HL-60 (cell line): ENCODE measurements at regions not wholly inside any gene's neighbourhood (a gene's known extent, or its start where the extent isn't known, plus 50 kb on each side); places are given as distances from the start of the nearest gene placed in this dataset.

Experiments used
- DNase-seq, 2 experiments: peaks; one replicate each; pipeline ENCODE4 v3.0.0-alpha.2; 2010 to 2020; ENCODE audit warnings: low read depth in 1 of 2, low spot score in 1 of 2
- H3K27ac ChIP-seq: fragments of 250-450 bp; sonication (Bioruptor Pico); replicated peaks from 2 replicates; pipeline ENCODE4 v1.5.1; 2020; ENCODE audit warnings: mild to moderate bottlenecking, moderate library complexity
- H3K27me3 ChIP-seq: fragments of 250-450 bp; sonication (Bioruptor Pico); 2 replicates; pipeline ENCODE4 v1.5.1; 2021; ENCODE audit warnings: mild to moderate bottlenecking, moderate library complexity; ENCODE audit not compliant: insufficient read depth, poor library complexity, severe bottlenecking
- H3K4me3 ChIP-seq: replicated peaks from 2 replicates; pipeline ENCODE4 v1.5.1; 2011; ENCODE audit warnings: mild to moderate bottlenecking, control low read depth, low read length; ENCODE audit not compliant: insufficient read depth
- GABPA ChIP-seq: IDR thresholded peaks from 2 replicates; pipeline ENCODE4 v1.6.1; 2012; ENCODE audit warnings: low read depth
- POLR2AphosphoS5 ChIP-seq: IDR thresholded peaks from 2 replicates; pipeline ENCODE4 v1.6.1; 2012; ENCODE audit warnings: low read depth
- SPI1 ChIP-seq: IDR thresholded peaks from 2 replicates; pipeline ENCODE4 v1.6.1; 2012; ENCODE audit warnings: low read depth, mild to moderate bottlenecking, borderline replicate concordance
- TF ChIP-seq, protein P1 (sequence below): IDR thresholded peaks from one replicate; pipeline ENCODE4 v1.5.1; 2011; ENCODE audit warnings: low read length, control low read depth, inconsistent platforms; ENCODE audit not compliant: insufficient read depth
- TF ChIP-seq, protein P2 (sequence below): IDR thresholded peaks from 2 replicates; pipeline ENCODE4 v1.6.1; 2012; ENCODE audit warnings: low read depth; ENCODE audit not compliant: insufficient replicate concordance

- no peak overlapping the region for H3K27ac ChIP-seq
- no peak for DNase-seq
- no peak overlapping the region for H3K4me3 ChIP-seq
- TF ChIP-seq SPI1 = no peak
- TF ChIP-seq, protein P1, sequence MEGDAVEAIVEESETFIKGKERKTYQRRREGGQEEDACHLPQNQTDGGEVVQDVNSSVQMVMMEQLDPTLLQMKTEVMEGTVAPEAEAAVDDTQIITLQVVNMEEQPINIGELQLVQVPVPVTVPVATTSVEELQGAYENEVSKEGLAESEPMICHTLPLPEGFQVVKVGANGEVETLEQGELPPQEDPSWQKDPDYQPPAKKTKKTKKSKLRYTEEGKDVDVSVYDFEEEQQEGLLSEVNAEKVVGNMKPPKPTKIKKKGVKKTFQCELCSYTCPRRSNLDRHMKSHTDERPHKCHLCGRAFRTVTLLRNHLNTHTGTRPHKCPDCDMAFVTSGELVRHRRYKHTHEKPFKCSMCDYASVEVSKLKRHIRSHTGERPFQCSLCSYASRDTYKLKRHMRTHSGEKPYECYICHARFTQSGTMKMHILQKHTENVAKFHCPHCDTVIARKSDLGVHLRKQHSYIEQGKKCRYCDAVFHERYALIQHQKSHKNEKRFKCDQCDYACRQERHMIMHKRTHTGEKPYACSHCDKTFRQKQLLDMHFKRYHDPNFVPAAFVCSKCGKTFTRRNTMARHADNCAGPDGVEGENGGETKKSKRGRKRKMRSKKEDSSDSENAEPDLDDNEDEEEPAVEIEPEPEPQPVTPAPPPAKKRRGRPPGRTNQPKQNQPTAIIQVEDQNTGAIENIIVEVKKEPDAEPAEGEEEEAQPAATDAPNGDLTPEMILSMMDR = no peak
- TF ChIP-seq, protein P2, sequence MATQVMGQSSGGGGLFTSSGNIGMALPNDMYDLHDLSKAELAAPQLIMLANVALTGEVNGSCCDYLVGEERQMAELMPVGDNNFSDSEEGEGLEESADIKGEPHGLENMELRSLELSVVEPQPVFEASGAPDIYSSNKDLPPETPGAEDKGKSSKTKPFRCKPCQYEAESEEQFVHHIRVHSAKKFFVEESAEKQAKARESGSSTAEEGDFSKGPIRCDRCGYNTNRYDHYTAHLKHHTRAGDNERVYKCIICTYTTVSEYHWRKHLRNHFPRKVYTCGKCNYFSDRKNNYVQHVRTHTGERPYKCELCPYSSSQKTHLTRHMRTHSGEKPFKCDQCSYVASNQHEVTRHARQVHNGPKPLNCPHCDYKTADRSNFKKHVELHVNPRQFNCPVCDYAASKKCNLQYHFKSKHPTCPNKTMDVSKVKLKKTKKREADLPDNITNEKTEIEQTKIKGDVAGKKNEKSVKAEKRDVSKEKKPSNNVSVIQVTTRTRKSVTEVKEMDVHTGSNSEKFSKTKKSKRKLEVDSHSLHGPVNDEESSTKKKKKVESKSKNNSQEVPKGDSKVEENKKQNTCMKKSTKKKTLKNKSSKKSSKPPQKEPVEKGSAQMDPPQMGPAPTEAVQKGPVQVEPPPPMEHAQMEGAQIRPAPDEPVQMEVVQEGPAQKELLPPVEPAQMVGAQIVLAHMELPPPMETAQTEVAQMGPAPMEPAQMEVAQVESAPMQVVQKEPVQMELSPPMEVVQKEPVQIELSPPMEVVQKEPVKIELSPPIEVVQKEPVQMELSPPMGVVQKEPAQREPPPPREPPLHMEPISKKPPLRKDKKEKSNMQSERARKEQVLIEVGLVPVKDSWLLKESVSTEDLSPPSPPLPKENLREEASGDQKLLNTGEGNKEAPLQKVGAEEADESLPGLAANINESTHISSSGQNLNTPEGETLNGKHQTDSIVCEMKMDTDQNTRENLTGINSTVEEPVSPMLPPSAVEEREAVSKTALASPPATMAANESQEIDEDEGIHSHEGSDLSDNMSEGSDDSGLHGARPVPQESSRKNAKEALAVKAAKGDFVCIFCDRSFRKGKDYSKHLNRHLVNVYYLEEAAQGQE = no peak
- H3K27me3 ChIP-seq = peaks cover 16% of the 10 kb centered on the region
These were observed 120.9 kb upstream of the IFNGR1 start for GRCh38 chr6:137339929-137340559.

DNA sequence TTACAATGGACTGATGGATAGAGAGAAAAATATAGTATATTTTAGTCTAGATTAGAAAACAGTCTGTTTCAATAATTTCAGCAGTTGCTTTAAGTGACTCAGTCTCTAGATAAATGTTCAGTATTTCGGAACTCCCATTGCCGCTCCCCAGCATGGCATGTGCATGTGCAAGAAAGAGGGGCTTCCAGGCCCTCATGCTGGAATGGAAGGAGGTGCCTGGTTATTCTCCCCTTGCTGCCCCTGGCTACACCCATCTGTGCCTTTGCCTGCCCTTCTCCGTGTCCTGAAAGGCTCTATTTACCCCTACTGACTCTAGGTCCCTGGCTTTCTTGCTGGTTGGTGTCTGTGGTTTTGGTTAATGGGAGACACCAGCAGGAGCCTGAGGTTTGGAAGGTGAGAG, 115.7 kb upstream of the IFNGR1 start:
- Histone ChIP-seq H3K4me3 (no peak overlapping the region), H3K27ac (no peak overlapping the region), H3K27me3 (no peaks in the 10 kb centered on the region)
- DNase-seq = no peak
- TF ChIP-seq, protein P2 = no peak
- TF ChIP-seq POLR2AphosphoS5 = no peak
- TF ChIP-seq SPI1 = no peak
- TF ChIP-seq GABPA = no peak
- TF ChIP-seq, protein P1 = no peak

DNA sequence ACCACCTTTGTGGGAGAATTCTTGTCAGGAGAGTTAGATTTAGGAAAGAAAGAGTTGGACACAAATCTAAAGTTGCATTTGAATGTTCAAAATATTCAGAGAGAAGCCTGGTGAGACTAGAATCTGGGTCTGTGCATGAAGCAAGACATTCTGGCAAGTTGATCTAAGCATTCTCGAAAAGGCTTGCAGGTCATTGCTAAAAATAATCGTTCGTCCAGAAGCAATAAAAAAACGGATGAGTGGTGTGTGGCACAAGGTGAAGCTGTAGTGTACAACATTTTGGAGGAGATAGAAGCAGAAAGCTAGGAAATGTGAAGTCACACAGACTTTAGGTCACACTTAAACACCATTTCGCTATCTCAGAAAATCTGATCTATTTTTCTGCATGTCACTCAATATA, 114.9 kb upstream of the IFNGR1 start:
- H3K4me3 ChIP-seq = no peak overlapping the region
- TF ChIP-seq GABPA = no peak

GRCh38 chr6:137332637-137333280, 113.6 kb upstream of the IFNGR1 start:
- Histone ChIP-seq H3K4me3 (no peak overlapping the region), H3K27ac (no peak overlapping the region), H3K27me3 (no peaks in the 10 kb centered on the region)
- no peak for TF ChIP-seq GABPA
- TF ChIP-seq, protein P2 = no peak
- TF ChIP-seq POLR2AphosphoS5 = no peak
- TF ChIP-seq, protein P1 = no peak
- no peak for TF ChIP-seq SPI1
- DNase-seq = no peak

More for the DNA sequence above, 114.9 kb upstream of the IFNGR1 start:
- H3K27ac ChIP-seq = no peak overlapping the region
- H3K27me3 ChIP-seq = no peaks in the 10 kb centered on the region
- no peak for DNase-seq
